GM12892 (cell line): ENCODE measurements at regions not wholly inside any gene's neighbourhood (a gene's known extent, or its start where the extent isn't known, plus 50 kb on each side); places are given as distances from the start of the nearest gene placed in this dataset.
"Not testable (repeated sequence)": the region's sequence is repeated elsewhere in the genome, so short reads cannot be mapped to it uniquely, and the experiment has no call there.

Experiments
- DNase-seq: peaks from one replicate; pipeline ENCODE4 v3.0.0; 2011; ENCODE audit not compliant: insufficient read length
- FAIRE-seq: peaks from 2 replicates; lab custom pipeline; 2011; peaks lifted over from hg19 to GRCh38; lab: Jason Lieb, UNC
- POLR2A ChIP-seq: IDR thresholded peaks from 2 replicates; pipeline ENCODE4 v1.6.1; 2011; ENCODE audit warnings: low read depth, low read length, control low read depth
- POLR2AphosphoS5 ChIP-seq: IDR thresholded peaks from 2 replicates; pipeline ENCODE4 v1.6.1; 2011; ENCODE audit warnings: low read depth, low read length, control low read depth
- TAF1 ChIP-seq: IDR thresholded peaks from 2 replicates; pipeline ENCODE4 v1.6.1; 2011; ENCODE audit warnings: low read depth, mild to moderate bottlenecking, control low read depth, low read length, borderline replicate concordance

DNA sequence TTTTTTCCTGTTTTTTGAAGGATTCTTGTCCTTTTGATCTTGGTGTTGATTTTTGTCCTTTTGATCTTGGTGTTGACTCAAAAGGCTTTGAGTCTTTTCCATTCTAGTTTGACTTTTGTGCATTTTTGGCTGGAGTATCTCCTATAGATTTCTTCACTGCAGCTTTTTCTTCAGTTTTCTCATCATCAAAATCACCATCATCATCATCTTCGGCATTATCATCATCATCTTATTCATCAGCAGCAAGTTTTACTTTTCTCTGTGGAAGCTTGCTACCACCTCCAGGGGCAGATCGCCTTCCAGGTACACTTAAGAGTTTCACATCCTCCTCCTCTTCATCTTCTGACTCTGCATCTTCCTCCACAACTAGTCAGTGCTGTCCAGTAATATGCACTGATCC, 56.5 kb upstream of the MCHR2 start:
- no peak for TF ChIP-seq POLR2AphosphoS5
- TF ChIP-seq TAF1 = no peak
- TF ChIP-seq POLR2A = no peak
- DNase-seq (no peak), FAIRE-seq (no peak)

DNA sequence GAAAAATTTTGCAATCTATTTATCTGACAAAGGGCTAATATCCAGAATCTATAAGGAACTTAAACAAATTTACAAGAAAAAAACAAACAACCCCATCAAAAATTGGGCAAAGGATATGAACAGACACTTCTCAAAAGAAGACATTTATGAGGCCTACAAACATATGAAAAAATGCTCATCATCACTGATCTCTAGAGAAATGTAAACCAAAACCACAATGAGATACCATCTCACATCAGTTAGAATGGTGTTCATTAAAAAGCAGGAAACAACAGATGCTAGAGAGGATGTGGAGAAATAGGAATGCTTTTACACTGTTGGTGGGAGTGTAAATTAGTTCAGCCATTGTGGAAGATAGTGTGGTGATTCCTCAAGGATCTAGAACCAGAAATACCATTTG, 49.9 kb upstream of the MCHR2 start:
- FAIRE-seq, DNase-seq: not testable (repeated sequence)
